ENCODE measurements at regions not wholly inside any gene's neighbourhood (a gene's known extent, or its start where the extent isn't known, plus 50 kb on each side); places are given as distances from the start of the nearest gene placed in this dataset.

DNA sequence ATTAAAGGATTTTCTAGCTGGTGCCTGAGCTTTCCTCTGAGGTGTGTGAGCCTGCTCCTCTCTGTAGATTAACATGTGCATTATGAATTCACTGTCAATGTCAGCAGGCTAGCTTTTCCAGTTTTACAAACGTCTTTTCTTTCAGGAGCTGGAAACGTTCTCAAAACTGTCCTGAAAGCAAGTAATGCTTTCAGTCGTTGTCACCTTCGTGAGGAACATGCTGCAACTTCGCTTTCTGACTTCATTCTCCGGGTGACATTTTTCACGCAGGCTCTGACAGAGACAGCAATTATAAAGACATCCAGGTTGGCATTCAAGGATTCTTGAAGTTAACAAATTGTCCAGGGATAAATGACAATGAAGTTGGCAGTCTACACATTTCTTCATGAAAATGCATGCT is 671.5 kb downstream of the DHX35 start:
- FAIRE-seq (no peak), DNase-seq (ENCODE audit: insufficient read length, low spot score) (no peak)
- TF ChIP-seq POLR2A (IDR thresholded peaks at IDR 0.05; ENCODE audit: low read depth, low read length), result no peak

DNA sequence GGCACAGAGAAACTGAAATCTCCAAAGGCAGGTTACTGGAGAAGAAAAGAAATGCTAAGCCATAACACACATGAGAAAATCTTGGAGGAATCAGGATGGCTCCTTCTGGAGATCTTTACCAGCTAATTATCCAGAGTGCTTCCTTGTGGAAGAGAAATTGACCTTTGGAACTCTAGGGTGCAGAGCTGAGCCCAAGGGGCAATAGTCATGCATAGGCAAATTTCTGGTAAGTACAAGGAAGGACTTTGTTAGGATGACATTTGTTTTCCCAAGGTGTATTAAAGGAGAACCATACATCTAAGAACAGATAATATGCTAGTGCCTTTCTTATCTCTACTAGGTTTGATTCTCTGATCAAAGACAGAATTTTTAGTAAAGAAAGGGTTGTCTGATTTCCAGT is 670.6 kb downstream of the DHX35 start:
- TF ChIP-seq POLR2A (IDR thresholded peaks at IDR 0.05; ENCODE audit: low read depth, low read length), result no peak
- FAIRE-seq (no peak), DNase-seq (ENCODE audit: insufficient read length, low spot score) (no peak)

DNA sequence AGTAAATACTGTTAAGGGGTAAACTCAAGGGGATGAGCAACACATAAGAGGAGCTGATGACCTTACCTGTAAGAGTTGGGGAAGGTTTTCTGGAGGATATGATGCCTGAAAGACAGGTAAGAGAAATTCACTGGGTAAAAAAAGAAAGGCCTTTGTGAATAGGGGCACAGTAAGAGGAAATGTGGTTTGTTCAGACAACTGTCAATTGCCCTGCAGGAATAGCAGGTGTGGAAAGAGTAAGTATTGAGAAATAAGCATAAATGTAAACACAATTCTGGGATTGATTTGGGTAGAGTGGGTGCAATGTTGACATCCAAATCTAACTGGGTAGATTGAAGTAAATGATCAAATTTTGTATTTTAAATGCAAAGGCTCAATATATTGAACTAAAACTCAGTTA is 670.0 kb downstream of the DHX35 start:
- no peak for TF ChIP-seq POLR2A (IDR thresholded peaks at IDR 0.05; ENCODE audit: low read depth, low read length)
- FAIRE-seq (no peak), DNase-seq (ENCODE audit: insufficient read length, low spot score) (no peak)

DNA sequence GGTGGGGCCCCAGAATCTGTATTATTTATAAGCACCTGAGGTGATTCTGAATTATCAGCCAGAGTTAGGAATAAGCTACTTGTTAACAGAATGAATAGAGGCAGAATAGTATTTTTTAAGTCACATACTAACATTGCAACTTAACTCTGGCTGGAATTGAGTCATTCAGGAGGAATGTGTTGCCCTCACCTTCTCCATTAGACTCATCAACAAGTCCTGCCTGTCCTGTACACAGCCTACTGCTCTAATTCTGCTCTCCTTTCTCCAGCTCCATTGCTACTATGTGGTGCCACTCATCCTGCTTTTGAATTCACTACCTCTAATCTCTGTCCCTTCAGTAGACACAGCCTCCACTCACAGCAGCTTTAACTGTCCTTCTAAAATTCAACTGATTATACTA is 669.4 kb downstream of the DHX35 start:
- DNase-seq (ENCODE audit: insufficient read length, low spot score) (no peak), FAIRE-seq (no peak)
- no peak for TF ChIP-seq POLR2A (IDR thresholded peaks at IDR 0.05; ENCODE audit: low read depth, low read length)

DNA sequence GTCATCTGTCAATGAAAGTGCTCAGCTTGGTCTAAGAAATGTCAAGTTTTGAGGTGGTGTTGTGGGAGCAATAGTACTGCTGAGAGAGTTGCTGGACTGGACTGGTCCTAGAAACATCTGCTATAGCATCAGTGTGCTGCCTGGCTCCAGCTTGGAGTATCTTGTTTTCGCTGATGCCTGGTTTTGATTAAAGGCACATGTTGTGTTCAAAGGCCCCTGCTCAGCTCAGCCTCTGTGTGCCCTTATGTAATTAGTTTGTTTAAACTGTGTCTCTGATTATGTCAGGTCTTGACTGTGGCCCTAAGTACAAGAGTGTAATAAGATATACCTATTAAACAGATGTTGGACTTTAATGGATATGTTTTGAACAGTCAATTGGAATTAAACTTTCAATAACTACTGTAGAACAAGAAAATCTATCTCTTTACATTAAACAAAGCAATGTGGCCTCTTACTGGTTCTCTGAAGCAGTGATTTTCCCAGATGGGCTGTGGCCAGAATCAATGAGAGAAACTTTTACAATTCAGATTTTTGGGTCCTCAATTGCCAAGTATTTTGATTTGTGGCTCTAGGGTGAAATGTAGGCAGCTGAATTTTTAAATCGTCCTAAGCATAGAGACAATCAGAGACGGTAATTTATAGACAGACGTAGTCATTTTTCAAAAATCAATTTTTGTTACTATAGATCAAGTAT is 668.2 kb downstream of the DHX35 start:
- no peak for TF ChIP-seq POLR2A (IDR thresholded peaks at IDR 0.05; ENCODE audit: low read depth, low read length)
- FAIRE-seq (no peak), DNase-seq (ENCODE audit: insufficient read length, low spot score) (no peak)

DNA sequence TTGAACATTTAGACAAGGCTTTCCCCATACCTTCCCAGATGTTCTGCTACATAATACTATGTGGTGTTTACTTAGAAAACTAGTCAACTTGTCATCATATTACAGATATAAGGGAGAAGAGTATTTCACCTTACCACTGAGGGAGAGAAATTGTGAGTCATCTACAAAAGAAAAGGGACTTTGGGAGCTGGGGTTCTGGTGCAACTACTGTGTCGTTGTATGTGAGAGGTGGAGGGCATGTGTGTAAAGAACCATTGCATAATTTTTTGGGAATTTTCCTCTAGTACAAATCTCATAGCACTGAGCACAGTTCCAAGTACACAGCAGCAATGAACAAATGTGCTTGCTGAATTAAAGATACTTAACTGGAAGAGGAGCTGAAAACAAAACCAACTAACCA is 665.6 kb downstream of the DHX35 start:
- no peak for TF ChIP-seq POLR2A (IDR thresholded peaks at IDR 0.05; ENCODE audit: low read depth, low read length)

GRCh38 chr20:39624316-39624715 is 662.2 kb downstream of the DHX35 start:
- DNase-seq (ENCODE audit: insufficient read length, low spot score) (no peak), FAIRE-seq (no peak)
- no peak for TF ChIP-seq POLR2A (IDR thresholded peaks at IDR 0.05; ENCODE audit: low read depth, low read length)

More for the DNA sequence above, 665.6 kb downstream of the DHX35 start:
- no peak for DNase-seq (ENCODE audit: insufficient read length, low spot score)
- no peak for FAIRE-seq

GRCh38 chr20:39623584-39624234 is 661.6 kb downstream of the DHX35 start:
- no peak for TF ChIP-seq POLR2A (IDR thresholded peaks at IDR 0.05; ENCODE audit: low read depth, low read length)
- no peak for DNase-seq (ENCODE audit: insufficient read length, low spot score)

DNA sequence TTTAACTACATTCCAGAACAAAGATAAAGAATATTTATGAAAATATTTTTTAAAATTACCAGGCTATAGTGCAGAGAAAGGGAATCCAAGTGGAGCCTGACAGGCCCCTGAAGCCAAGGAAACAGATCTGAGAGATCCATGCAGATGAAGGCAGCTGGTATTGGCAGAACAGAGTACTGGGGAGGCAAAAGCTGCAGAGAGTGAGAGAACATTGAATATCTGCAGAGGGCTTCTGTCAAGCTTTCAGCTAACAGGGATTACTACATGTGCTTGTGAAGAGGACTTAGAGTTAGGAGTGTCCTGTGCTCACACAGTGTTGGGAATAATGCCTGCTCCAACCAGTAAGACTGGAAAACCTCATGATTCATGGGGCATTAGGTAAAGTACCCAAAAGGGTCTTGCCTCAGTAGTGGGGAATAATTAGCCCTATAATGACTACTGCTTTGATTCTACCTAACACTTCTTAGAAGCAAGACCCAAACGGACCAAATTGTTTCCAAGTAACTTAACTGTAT is 657.2 kb downstream of the DHX35 start:
- FAIRE-seq (no peak), DNase-seq (ENCODE audit: insufficient read length, low spot score) (no peak)
- TF ChIP-seq POLR2A (IDR thresholded peaks at IDR 0.05; ENCODE audit: low read depth, low read length), result no peak

More at GRCh38 chr20:39623584-39624234, 661.6 kb downstream of the DHX35 start:
- FAIRE-seq, result no peak

- no peak for FAIRE-seq
- TF ChIP-seq POLR2A (IDR thresholded peaks at IDR 0.05; ENCODE audit: low read depth, low read length), result no peak
- no peak for DNase-seq (ENCODE audit: insufficient read length, low spot score)
These were observed 649.8 kb downstream of the DHX35 start for GRCh38 chr20:39611901-39612300.

- DNase-seq (ENCODE audit: insufficient read length, low spot score) (no peak), FAIRE-seq (no peak)
- TF ChIP-seq POLR2A (IDR thresholded peaks at IDR 0.05; ENCODE audit: low read depth, low read length), result no peak
These were observed 645.0 kb downstream of the DHX35 start for GRCh38 chr20:39607141-39607540.

GRCh38 chr20:39605908-39606307 is 643.8 kb downstream of the DHX35 start:
- FAIRE-seq (no peak), DNase-seq (ENCODE audit: insufficient read length, low spot score) (no peak)
- TF ChIP-seq POLR2A (IDR thresholded peaks at IDR 0.05; ENCODE audit: low read depth, low read length), result no peak

GRCh38 chr20:39605361-39605760 is 643.2 kb downstream of the DHX35 start:
- no peak for FAIRE-seq
- no peak for DNase-seq (ENCODE audit: insufficient read length, low spot score)
- TF ChIP-seq POLR2A (IDR thresholded peaks at IDR 0.05; ENCODE audit: low read depth, low read length), result no peak

- DNase-seq (ENCODE audit: insufficient read length, low spot score), result no peak
- no peak for TF ChIP-seq POLR2A (IDR thresholded peaks at IDR 0.05; ENCODE audit: low read depth, low read length)
- no peak for FAIRE-seq
These were observed 641.1 kb downstream of the DHX35 start for GRCh38 chr20:39603219-39603618.

DNA sequence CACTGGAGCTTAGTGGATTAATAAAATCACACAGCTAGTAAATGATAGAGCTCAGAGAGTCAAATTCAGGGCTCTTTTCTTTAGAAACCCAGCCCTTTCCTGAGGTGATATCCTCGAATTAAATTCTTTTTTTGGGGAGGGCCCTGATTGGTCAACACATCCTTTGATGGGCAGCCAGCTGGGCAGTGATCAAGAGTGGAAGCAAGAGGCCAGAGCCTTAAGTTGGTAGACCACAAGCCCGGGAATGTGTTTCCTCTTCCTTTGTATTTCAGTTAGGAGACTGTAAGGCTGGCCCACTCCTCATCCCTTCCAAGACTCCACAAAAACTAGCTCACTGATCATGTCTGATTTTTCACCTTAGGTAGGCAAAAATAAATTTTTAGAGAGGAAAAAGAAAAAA is 640.5 kb downstream of the DHX35 start:
- FAIRE-seq, result no peak
- no peak for DNase-seq (ENCODE audit: insufficient read length, low spot score)
- TF ChIP-seq POLR2A (IDR thresholded peaks at IDR 0.05; ENCODE audit: low read depth, low read length), result no peak

All from H54 (cell line).